Right atrium auricular region (tissue), 2 donors: ENCODE measurements at regions not wholly inside any gene's neighbourhood (a gene's known extent, or its start where the extent isn't known, plus 50 kb on each side); places are given as distances from the start of the nearest gene placed in this dataset.
"Not testable (repeated sequence)": the region's sequence is repeated elsewhere in the genome, so short reads cannot be mapped to it uniquely, and the experiment has no call there.

Source experiments
- DNase-seq: peaks from one replicate; pipeline ENCODE4 v3.0.0-alpha.2; 2019; ENCODE audit warnings: low spot score
- H3K27ac ChIP-seq, 2 donors: fragments of 200-600 bp; sonication (generic); 1 replicate in 1 of 2; 2 replicates in 1 of 2; pipeline ENCODE4 v1.5.1; 2016 to 2019
- H3K27me3 ChIP-seq, 2 donors: fragments of 200-600 bp; sonication (generic); one replicate each; pipeline versions ENCODE4 v1.5.1 to v1.6.0; 2017 to 2019
- H3K36me3 ChIP-seq: fragments of 200-600 bp; sonication (generic); one replicate; pipeline ENCODE4 v1.5.1; 2016
- H3K4me1 ChIP-seq, 2 donors: fragments of 200-600 bp; sonication (generic); one replicate each; pipeline versions ENCODE4 v1.5.1 to v1.6.0; 2017 to 2019
- H3K4me3 ChIP-seq, 2 donors: fragments of 200-600 bp; sonication (generic); 1 replicate in 1 of 2; 2 replicates in 1 of 2; pipeline ENCODE4 v1.5.1; 2017 to 2019; ENCODE audit warnings: mild to moderate bottlenecking in 1 of 2, moderate library complexity in 1 of 2
- H3K9me3 ChIP-seq, 2 donors: fragments of 200-600 bp; sonication (generic); one replicate each; pipeline ENCODE4 v1.5.1; 2019
- TF ChIP-seq, protein P1 (sequence below), 2 donors: fragments of 200-600 bp; sonication (generic); IDR thresholded peaks; one replicate each; pipeline ENCODE4 v1.5.1; 2019; ENCODE audit warnings: antibody characterized with exemption in 2 of 2

DNA sequence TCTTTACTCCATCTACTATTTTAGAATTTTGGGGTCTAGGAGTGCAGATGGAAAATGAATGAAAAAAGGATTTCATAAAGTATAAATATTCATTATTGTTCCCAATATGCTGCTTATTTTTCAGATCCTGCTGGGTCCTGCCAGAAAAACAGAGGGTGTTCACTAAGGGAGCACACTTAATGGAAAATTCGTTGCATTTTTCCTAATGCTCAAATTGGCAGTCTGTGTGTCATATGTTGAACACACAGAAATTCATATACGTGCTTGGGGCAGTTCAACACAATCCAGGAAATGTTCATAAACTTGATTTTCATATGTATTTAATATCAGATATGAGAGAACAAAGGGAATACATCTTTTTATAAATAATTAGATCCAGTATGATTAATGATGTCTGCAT lies 1019.4 kb downstream of the EPHA7 start:
- TF ChIP-seq, protein P1, sequence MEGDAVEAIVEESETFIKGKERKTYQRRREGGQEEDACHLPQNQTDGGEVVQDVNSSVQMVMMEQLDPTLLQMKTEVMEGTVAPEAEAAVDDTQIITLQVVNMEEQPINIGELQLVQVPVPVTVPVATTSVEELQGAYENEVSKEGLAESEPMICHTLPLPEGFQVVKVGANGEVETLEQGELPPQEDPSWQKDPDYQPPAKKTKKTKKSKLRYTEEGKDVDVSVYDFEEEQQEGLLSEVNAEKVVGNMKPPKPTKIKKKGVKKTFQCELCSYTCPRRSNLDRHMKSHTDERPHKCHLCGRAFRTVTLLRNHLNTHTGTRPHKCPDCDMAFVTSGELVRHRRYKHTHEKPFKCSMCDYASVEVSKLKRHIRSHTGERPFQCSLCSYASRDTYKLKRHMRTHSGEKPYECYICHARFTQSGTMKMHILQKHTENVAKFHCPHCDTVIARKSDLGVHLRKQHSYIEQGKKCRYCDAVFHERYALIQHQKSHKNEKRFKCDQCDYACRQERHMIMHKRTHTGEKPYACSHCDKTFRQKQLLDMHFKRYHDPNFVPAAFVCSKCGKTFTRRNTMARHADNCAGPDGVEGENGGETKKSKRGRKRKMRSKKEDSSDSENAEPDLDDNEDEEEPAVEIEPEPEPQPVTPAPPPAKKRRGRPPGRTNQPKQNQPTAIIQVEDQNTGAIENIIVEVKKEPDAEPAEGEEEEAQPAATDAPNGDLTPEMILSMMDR (IDR thresholded peaks at IDR 0.05), result no peak

DNA sequence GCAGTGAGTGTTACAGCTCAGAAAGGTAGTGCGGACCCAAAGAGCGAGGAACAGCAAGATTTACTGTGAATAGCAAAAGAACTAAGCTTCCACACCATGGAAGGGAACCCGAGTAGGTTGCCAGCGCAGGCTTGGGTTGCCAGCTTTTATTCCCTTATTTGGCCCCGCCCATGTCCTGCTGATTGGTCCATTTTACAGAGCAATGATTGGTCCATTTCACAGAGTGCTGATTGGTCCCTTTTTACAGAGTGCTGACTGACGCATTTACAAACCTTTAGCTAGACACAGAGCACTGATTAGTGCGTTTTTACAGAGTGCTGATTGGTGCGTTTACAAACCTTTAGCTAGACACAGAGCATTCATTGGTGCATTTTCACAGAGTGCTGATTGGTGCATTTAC lies 1030.7 kb downstream of the EPHA7 start:
- not testable (repeated sequence) for H3K9me3 ChIP-seq, H3K27ac ChIP-seq, H3K27me3 ChIP-seq, H3K36me3 ChIP-seq, H3K4me1 ChIP-seq, H3K4me3 ChIP-seq, DNase-seq

More for the DNA sequence above, 1019.4 kb downstream of the EPHA7 start:
- Histone ChIP-seq H3K4me3 (no peak overlapping the region), H3K4me1 (no peaks in the 10 kb centered on the region), H3K36me3 (no peaks in the 10 kb centered on the region), H3K27me3 (no peaks in the 10 kb centered on the region), H3K9me3 (no peaks in the 10 kb centered on the region), H3K27ac (no peak overlapping the region)
- DNase-seq, result no peak

DNA sequence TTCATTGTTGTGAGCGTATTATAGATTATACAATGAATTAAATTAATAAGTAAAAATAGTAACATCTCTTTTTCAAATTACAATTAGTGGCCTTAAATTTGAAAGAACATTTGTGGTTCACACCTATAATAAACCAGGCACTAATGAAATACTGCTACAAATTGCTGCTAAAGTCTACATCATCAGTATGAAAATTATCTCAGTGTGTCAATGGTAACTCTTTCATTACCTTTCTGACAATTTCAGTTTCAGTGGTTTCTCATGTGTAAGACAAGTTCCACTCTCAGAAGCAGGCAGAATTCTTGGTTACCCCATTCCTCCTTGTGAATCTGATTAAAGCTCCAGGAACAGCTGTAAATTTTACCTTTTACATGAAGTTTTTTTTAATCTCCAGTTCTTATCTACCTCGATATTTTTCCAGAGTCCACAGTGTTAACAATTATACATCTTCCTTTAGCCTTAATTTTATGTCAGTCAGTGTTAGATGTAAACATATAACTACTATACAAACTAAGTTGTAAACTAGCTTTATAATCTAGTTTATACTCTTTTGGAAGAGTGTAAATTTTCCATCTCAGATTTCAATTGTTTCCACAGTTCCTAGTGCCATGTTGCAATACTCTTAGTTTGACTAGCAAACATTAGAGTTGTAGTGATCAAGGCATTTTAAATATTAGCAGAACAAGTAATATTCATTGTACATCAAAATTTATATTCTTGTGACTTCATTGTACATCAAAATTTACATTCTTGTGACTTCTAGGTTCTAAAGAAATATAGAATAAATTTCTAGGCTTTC lies 1038.4 kb downstream of the EPHA7 start:
- Histone ChIP-seq H3K36me3 (no peaks in the 10 kb centered on the region), H3K4me3 (no peak overlapping the region), H3K9me3 (no peaks in the 10 kb centered on the region), H3K4me1 (no peaks in the 10 kb centered on the region), H3K27ac (no peak overlapping the region), H3K27me3 (no peaks in the 10 kb centered on the region)
- no peak for DNase-seq
- TF ChIP-seq, protein P1 (IDR thresholded peaks at IDR 0.05), result no peak

DNA sequence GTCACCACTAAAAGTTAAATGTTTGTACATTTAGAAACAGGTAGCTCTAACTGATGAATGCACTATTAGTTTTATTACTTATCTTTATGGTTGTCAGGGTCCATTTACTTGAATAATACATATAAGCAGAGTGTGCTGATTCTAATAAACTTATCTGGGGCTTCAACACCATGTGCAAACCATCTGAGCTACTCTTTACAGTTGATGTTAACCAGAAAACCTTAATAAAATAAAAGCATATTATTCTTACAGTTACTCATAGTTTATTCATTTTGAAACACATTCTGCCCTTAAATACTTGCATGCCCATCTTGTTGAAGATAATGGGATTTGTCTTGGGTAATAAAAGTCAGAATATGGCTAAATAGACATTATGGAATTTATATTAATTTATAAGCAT lies 1042.2 kb downstream of the EPHA7 start:
- Histone ChIP-seq H3K36me3 (no peaks in the 10 kb centered on the region), H3K4me3 (no peak overlapping the region), H3K4me1 (no peaks in the 10 kb centered on the region), H3K27ac (no peak overlapping the region), H3K27me3 (no peaks in the 10 kb centered on the region), H3K9me3 (no peaks in the 10 kb centered on the region)
- no peak for DNase-seq
- TF ChIP-seq, protein P1 (IDR thresholded peaks at IDR 0.05), result no peak

DNA sequence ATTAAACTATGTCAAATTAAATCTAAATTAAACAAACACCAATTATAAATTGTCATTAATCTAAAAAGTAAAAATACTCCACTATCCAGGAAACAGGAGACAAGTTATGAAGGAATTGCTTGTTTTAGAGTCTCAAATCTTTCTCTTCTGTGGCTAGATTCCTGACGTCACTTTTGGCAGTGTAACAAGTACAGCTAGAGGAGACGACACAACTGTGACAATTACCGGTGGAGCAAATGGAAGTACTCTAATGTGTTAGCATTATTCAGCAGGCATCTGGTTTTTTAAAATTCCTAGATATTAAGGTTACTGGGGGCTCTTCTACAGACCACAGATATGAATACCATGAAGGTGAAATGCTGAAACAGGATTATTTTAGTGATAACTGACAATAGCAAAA lies 1042.7 kb downstream of the EPHA7 start:
- TF ChIP-seq, protein P1 (IDR thresholded peaks at IDR 0.05), result no peak
- H3K4me3 ChIP-seq, result no peak overlapping the region
- H3K9me3 ChIP-seq, result no peaks in the 10 kb centered on the region
- H3K4me1 ChIP-seq, result no peaks in the 10 kb centered on the region
- no peak overlapping the region for H3K27ac ChIP-seq
- no peaks in the 10 kb centered on the region for H3K27me3 ChIP-seq
- no peak for DNase-seq
- no peaks in the 10 kb centered on the region for H3K36me3 ChIP-seq

DNA sequence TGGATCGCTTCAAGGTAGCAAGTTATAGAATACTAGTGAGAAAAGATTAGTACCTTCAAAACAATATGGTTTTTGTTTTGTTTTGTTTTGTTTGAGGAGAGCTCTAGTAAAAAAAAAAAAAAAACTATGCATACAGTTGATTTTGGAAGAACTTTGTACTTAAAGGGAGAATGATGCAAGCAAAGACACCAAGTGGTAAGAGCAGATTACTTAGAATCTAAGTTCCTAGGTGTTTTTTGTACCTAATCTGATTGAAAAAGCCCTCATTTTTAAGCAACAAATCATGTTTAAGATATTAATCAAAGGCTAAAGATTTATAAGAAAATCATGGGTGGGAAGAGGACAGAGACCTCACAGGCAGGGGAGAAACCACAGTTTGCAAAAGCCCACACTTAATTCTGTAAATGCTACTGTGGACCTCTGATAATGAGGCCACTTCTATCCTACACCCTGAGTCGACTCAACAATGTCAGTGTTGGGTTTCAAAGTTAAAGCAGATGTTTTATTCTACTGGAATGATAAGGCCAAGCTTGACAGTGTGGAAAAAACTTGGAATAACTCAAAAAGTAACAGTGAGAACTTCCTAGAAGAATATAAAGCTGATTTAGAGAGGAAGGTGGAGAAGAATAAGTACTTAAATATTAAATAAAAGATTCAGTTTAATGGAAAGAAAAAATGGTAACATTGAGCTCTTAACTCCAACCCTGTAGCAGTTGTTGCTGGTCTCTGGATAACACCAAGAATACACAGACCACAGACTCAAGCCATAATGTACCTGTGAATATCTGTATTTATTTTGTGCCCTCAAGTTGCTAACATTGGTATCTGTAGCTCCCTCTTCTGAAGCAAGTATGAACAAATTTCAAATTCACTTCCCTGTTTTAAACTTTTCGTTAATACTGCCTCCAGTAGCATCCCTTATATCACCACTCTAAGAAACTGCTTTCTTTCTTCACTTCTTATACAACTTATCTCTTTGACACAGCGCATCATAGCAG lies 1047.8 kb downstream of the EPHA7 start:
- TF ChIP-seq, protein P1 (IDR thresholded peaks at IDR 0.05), result no peak

More for the DNA sequence above, 1047.8 kb downstream of the EPHA7 start:
- H3K9me3 ChIP-seq, result no peaks in the 10 kb centered on the region
- no peak overlapping the region for H3K27ac ChIP-seq
- no peak overlapping the region for H3K4me3 ChIP-seq
- no peaks in the 10 kb centered on the region for H3K4me1 ChIP-seq
- H3K36me3 ChIP-seq, result no peaks in the 10 kb centered on the region
- no peak for DNase-seq
- no peaks in the 10 kb centered on the region for H3K27me3 ChIP-seq
